ENCODE measurements at regions not wholly inside any gene's neighbourhood (a gene's known extent, or its start where the extent isn't known, plus 50 kb on each side); places are given as distances from the start of the nearest gene placed in this dataset.
"Not testable (repeated sequence)": the region's sequence is repeated elsewhere in the genome, so short reads cannot be mapped to it uniquely, and the experiment has no call there.

DNA sequence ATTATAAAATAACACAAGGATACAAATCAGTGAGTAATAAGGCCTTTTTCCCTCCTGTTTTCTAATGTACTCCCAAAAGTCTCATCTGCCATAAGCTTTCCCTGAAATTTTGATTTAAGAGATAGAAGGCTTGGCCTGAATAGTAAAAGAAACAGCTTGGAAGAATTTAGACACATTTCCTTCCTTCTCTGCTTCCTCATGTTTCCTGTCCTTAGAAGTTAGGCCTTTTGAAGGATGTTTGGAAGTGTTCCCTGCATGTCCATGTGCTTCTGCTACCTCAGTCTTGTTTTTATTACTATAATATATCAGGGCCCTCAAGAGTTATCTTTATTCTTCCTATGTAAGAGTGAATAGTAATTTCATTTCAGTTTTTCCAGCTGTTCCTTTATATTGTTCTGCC lies 242.7 kb downstream of the DEPDC1B start:
- H3K4me3 ChIP-seq (ENCODE audit: low read depth, low read length) = no peak overlapping the region
- TF ChIP-seq, protein P1, sequence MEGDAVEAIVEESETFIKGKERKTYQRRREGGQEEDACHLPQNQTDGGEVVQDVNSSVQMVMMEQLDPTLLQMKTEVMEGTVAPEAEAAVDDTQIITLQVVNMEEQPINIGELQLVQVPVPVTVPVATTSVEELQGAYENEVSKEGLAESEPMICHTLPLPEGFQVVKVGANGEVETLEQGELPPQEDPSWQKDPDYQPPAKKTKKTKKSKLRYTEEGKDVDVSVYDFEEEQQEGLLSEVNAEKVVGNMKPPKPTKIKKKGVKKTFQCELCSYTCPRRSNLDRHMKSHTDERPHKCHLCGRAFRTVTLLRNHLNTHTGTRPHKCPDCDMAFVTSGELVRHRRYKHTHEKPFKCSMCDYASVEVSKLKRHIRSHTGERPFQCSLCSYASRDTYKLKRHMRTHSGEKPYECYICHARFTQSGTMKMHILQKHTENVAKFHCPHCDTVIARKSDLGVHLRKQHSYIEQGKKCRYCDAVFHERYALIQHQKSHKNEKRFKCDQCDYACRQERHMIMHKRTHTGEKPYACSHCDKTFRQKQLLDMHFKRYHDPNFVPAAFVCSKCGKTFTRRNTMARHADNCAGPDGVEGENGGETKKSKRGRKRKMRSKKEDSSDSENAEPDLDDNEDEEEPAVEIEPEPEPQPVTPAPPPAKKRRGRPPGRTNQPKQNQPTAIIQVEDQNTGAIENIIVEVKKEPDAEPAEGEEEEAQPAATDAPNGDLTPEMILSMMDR (IDR thresholded peaks at IDR 0.05; ENCODE audit: borderline replicate concordance, insufficient read depth, low read depth, low read length) = no peak

DNA sequence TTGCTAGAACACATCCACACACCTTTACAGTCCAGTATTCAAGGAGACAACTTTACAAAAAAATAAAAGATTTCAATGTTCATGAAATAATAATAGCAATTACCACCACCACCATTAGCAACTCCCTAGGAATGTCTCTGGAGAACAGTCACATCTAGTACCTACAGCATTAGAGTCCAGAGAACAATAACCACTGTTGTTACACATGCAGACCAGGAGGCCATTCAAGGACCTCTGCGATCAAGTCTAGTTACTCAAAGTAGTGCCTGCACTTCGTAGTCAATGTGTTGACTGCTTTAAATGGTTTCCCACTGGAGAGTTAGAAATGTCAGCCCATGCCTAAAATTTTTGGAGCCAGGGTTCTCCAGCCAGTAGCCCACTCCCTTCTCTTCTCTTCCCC lies 244.4 kb downstream of the DEPDC1B start:
- TF ChIP-seq, protein P1 (IDR thresholded peaks at IDR 0.05; ENCODE audit: borderline replicate concordance, insufficient read depth, low read depth, low read length) = no peak
- H3K4me3 ChIP-seq (ENCODE audit: low read depth, low read length) = no peak overlapping the region

DNA sequence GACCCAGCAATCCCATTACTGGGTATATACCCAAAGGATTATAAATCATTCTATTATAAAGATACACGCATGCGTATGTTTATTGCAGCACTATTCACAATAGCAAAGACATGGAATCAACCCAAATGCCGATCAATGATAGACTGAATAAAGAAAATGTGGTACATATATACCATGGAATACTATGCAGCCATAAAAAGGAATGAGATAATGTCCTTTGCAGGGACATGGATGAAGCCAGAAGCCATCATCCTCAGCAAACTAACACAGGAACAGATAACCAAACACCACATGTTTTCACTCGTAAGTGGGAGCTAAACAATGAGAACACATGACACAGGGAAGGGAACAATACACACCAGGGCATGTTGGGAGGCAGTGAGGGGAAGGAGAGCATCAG lies 245.7 kb downstream of the DEPDC1B start:
- not testable (repeated sequence) for H3K4me3 ChIP-seq (ENCODE audit: low read depth, low read length)

DNA sequence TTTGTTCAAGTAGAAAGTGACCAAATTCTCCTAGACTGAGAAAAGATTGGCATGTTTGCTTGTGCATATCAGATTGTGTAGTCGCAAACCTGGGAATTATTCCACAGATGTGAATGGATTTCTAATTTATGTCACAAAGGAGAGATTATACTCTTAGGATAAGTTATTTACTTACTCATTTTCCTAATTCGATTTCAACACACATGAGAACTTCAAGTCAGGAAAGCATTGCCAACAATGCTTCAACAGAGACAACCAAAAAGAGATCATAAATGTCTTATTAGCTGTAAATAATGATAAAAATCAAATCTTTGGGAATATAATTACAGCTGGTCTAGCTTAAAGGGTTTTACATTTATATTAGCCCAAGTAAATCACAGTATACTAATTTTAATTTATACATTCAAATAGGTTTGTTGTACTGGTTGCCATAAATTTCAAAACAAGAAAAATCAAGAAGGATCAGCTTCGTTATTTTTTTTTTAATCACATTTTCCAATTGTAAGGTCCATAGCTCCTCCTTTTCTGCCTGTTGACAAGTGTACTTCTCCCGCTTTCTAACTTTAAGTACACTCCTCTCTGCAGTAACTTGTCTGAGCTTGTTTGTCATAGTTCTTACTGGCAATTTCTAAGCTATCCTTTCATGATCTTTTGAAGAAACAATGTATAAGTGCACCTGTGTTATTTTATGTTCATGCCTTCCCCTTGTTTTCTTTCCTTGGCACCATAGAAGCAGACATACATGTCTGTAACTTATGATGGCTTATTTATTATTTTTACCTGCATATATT lies 246.6 kb downstream of the DEPDC1B start:
- TF ChIP-seq, protein P1 (IDR thresholded peaks at IDR 0.05; ENCODE audit: borderline replicate concordance, insufficient read depth, low read depth, low read length) = no peak
- H3K4me3 ChIP-seq (ENCODE audit: low read depth, low read length) = no peak overlapping the region

DNA sequence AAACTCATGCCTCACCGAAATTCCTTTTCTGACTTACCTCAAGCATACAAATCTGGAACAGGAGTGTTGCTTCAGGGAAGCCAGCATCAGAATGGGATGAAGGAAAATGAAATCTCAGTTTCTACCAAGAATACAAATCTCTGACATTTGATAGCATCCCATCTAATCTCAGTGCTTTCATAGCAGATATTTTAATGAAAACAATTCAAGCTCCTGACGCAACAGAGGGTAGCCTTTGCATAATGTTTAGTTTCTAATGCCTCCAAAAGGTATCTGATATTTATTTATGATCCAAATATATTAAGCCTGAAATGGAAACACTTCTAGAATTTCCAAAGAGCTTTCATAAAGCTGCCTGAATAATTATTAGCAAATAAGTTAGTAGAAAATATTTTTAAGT lies 251.4 kb downstream of the DEPDC1B start:
- TF ChIP-seq, protein P1 (IDR thresholded peaks at IDR 0.05; ENCODE audit: borderline replicate concordance, insufficient read depth, low read depth, low read length) = no peak
- no peak overlapping the region for H3K4me3 ChIP-seq (ENCODE audit: low read depth, low read length)

DNA sequence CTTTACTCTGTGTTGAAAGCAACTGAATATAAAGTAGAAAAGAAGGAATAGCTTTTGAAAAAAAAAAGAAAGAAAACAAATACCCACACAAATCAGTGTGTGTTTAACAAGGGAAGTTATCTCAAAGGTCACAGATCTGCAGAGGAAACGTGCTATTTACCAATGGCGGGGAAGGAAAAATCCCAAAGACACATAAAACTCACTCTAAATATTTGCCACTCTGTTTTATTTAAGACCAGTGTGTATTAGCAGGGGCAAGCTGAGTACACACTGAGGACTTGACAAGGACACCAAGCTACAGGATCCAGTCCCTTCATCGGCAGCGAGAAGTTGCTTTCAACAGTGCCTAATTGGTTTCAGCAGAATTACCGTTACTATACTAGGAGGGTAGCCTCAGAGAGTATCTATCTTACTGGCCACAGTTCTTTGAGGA lies 252.5 kb downstream of the DEPDC1B start:
- TF ChIP-seq, protein P1 (IDR thresholded peaks at IDR 0.05; ENCODE audit: borderline replicate concordance, insufficient read depth, low read depth, low read length) = no peak
- H3K4me3 ChIP-seq (ENCODE audit: low read depth, low read length) = no peak overlapping the region

DNA sequence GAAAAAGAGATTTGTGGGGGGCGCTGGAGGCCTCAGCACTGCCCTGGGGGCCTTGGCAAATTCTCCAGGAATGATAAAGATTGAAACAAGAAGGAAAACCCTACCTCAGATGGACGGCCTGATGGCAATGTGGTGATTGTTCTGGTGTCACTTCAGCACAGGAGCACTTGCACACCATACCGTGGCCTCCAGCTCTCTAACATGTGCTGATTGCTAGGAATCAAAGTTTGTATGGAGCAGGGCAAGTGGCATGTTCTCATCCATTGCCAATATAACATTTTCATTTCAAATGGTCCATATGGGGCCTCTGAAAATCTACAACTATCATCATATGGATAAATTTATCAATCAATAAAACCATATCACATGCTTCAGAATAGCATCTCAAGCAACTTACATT lies 253.0 kb downstream of the DEPDC1B start:
- TF ChIP-seq, protein P1 (IDR thresholded peaks at IDR 0.05; ENCODE audit: borderline replicate concordance, insufficient read depth, low read depth, low read length) = no peak
- no peak overlapping the region for H3K4me3 ChIP-seq (ENCODE audit: low read depth, low read length)

Data from GM12875 (cell line).